LNCaP clone FGC (cell line): ENCODE measurements at regions not wholly inside any gene's neighbourhood (a gene's known extent, or its start where the extent isn't known, plus 50 kb on each side); places are given as distances from the start of the nearest gene placed in this dataset.

ENCODE experiments used
- DNase-seq: peaks from one replicate; pipeline ENCODE4 v3.0.0-alpha.2; 2011; ENCODE audit warnings: low read depth
- H3K4me3 ChIP-seq: 2 replicates; pipeline ENCODE4 v1.5.1; 2011; ENCODE audit warnings: mild to moderate bottlenecking, low read depth, low read length, control low read depth
- CTCF ChIP-seq: IDR thresholded peaks from 2 replicates; pipeline ENCODE4 v1.5.1; 2012; ENCODE audit warnings: mild to moderate bottlenecking; ENCODE audit not compliant: control insufficient read depth, insufficient read depth; ENCODE audit errors: extremely low read depth

DNA sequence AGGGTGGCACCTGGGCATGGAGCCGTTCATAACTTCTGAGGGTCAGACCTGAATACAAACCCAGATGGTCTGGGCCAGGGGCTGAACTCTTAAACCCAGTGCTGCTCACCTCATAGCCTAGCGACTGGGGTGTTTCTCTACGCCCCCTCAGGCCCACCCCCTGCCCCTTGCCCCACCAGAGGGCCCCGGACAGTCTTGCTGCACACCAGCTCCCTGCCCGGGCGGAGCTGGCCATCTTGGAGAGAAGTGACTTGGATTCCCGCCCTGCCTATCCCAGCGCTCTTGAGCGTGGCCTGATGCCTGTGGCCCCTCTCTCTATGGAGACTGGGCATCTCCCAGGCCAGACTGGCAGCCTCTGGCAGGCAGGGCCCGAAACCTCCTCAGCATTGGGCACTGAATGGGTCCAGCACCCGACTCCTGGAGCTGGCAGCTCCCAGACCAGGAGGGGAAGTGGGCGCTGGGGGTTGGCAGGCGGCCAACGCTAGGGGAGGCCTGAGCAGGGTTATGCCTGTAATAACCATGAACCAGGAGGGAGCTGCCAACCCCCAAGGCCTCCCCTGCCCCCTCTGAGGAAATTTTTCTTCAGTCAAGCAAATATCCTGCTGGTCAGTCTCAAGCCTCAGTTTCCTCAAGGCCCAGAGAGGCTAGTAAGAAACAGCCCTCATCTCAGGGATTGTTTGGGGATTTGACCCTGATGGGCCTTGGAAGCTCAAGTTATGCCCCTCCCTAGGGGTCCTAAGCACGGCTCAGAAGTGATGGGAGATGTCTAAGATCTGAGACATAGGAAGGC is 169.5 kb downstream of the VEGFA start:
- DNase-seq: no peak
- no peak overlapping the region for H3K4me3 ChIP-seq
- no peak for TF ChIP-seq CTCF

- H3K4me3 ChIP-seq: no peak overlapping the region
- no peak for DNase-seq
- no peak for TF ChIP-seq CTCF
Observed at GRCh38 chr6:43938178-43939105, 168.4 kb downstream of the VEGFA start.

- no peak for DNase-seq
- no peak for TF ChIP-seq CTCF
- H3K4me3 ChIP-seq: no peak overlapping the region
Observed at GRCh38 chr6:43937236-43938177, 167.5 kb downstream of the VEGFA start.

- no peak overlapping the region for H3K4me3 ChIP-seq
- DNase-seq: no peak
- no peak for TF ChIP-seq CTCF
Observed at GRCh38 chr6:43936476-43936875, 166.5 kb downstream of the VEGFA start.

DNA sequence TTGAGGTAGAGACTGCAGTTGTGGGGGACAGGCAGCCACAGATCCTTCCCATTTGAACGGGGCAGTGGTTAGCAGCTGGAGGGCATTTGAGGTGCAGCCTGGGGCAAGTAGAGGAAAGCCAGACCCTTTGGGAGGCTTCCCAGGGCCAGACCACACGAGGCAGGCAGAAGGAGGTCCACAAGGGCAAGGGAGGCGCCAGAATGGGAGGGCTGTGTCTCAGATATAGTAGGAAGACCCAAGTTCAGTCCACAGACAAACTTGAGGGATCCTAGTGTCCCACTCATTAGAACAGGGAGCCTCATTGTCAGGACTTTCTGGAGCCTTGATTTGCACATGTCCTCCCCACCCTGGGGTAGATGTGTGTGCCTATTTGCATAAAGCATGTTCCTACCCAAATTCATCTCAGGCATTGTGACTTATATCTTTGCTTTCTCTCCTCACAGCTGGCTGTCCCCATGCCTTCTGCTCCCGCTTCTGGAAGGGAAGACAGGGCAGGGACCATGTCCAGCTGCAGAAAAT is 166.0 kb downstream of the VEGFA start:
- no peak for TF ChIP-seq CTCF
- DNase-seq: no peak
- no peak overlapping the region for H3K4me3 ChIP-seq
